ENCODE measurements at regions not wholly inside any gene's neighbourhood (a gene's known extent, or its start where the extent isn't known, plus 50 kb on each side); places are given as distances from the start of the nearest gene placed in this dataset.
A peak's percentile ranks its signal among the peaks of the same experiment; 100 is the strongest.

GRCh38 chr9:131809941-131810344 is 70.1 kb upstream of the RAPGEF1 start:
- no peak for TF ChIP-seq CTCF (conservative IDR thresholded peaks at IDR 0.05)
- H3K9me3 Mint-ChIP-seq: no peaks in the 10 kb centered on the region
- H3K4me1 ChIP-seq (ENCODE audit: control insufficient read depth, insufficient read depth, low read length): no peaks in the 10 kb centered on the region
- DNase-seq: no peak
- no peaks in the 10 kb centered on the region for H3K27me3 Mint-ChIP-seq (ENCODE audit: insufficient read depth)
- no peak overlapping the region for H3K9ac ChIP-seq (ENCODE audit: extremely low read depth, low read length, poor library complexity, severe bottlenecking)
- H3K36me3 Mint-ChIP-seq (ENCODE audit: low read depth): no peaks in the 10 kb centered on the region
- H3K4me3 ChIP-seq (ENCODE audit: low read length): no peak overlapping the region
- H3K4me1 Mint-ChIP-seq: peaks cover 14% of the 10 kb centered on the region
- no peak overlapping the region for H3K27ac Mint-ChIP-seq
- H3K27me3 ChIP-seq (ENCODE audit: control insufficient read depth, insufficient read depth, low read length, poor library complexity, severe bottlenecking): no peaks in the 10 kb centered on the region
- H3K36me3 ChIP-seq (ENCODE audit: control insufficient read depth, insufficient read depth, low read length): no peaks in the 10 kb centered on the region
- WGBS, 2 experiments (ENCODE audit: insufficient coverage in 1 of 2, insufficient read length in 1 of 2): 89 to 90% methylated on average over 8 of the region's 8 CpGs
- no peak overlapping the region for H3K4me3 Mint-ChIP-seq
- H3K27ac ChIP-seq (ENCODE audit: low read depth, low read length): no peak overlapping the region
- no peaks in the 10 kb centered on the region for H3K9me3 ChIP-seq (ENCODE audit: control insufficient read depth, low read length)

GRCh38 chr9:131808291-131808690 is 68.4 kb upstream of the RAPGEF1 start:
- Mint-ChIP-seq H3K36me3 (ENCODE audit: low read depth) (no peaks in the 10 kb centered on the region), H3K4me3 (no peak overlapping the region), H3K4me1 (peaks cover 17% of the 10 kb centered on the region), H3K27ac (no peak overlapping the region), H3K9me3 (no peaks in the 10 kb centered on the region), H3K27me3 (ENCODE audit: insufficient read depth) (peaks cover 2% of the 10 kb centered on the region)
- Histone ChIP-seq H3K27ac (ENCODE audit: low read depth, low read length) (no peak overlapping the region), H3K9me3 (ENCODE audit: control insufficient read depth, low read length) (no peaks in the 10 kb centered on the region), H3K36me3 (ENCODE audit: control insufficient read depth, insufficient read depth, low read length) (no peaks in the 10 kb centered on the region), H3K4me3 (ENCODE audit: low read length) (no peak overlapping the region), H3K27me3 (ENCODE audit: control insufficient read depth, insufficient read depth, low read length, poor library complexity, severe bottlenecking) (no peaks in the 10 kb centered on the region), H3K4me1 (ENCODE audit: control insufficient read depth, insufficient read depth, low read length) (no peaks in the 10 kb centered on the region), H3K9ac (ENCODE audit: extremely low read depth, low read length, poor library complexity, severe bottlenecking) (no peak overlapping the region)
- WGBS, 2 experiments (ENCODE audit: insufficient coverage in 1 of 2, insufficient read length in 1 of 2): 84 to 88% methylated on average over 6 to 7 of the region's 7 CpGs
- DNase-seq: no peak
- no peak for TF ChIP-seq CTCF (conservative IDR thresholded peaks at IDR 0.05)

GRCh38 chr9:131807144-131807983 is 67.5 kb upstream of the RAPGEF1 start:
- H3K9ac ChIP-seq (ENCODE audit: extremely low read depth, low read length, poor library complexity, severe bottlenecking): no peak overlapping the region
- H3K4me3 Mint-ChIP-seq: peak overlapping the region; percentile 47

More at GRCh38 chr9:131807144-131807983, 67.5 kb upstream of the RAPGEF1 start:
- no peaks in the 10 kb centered on the region for H3K36me3 Mint-ChIP-seq (ENCODE audit: low read depth)
- no peaks in the 10 kb centered on the region for H3K9me3 Mint-ChIP-seq
- H3K27ac Mint-ChIP-seq: no peak overlapping the region
- Histone ChIP-seq H3K36me3 (ENCODE audit: control insufficient read depth, insufficient read depth, low read length) (no peaks in the 10 kb centered on the region), H3K9me3 (ENCODE audit: control insufficient read depth, low read length) (no peaks in the 10 kb centered on the region), H3K4me3 (ENCODE audit: low read length) (no peak overlapping the region), H3K4me1 (ENCODE audit: control insufficient read depth, insufficient read depth, low read length) (no peaks in the 10 kb centered on the region), H3K27ac (ENCODE audit: low read depth, low read length) (no peak overlapping the region), H3K27me3 (ENCODE audit: control insufficient read depth, insufficient read depth, low read length, poor library complexity, severe bottlenecking) (no peaks in the 10 kb centered on the region)
- H3K4me1 Mint-ChIP-seq: peaks cover 17% of the 10 kb centered on the region
- no peak for TF ChIP-seq CTCF (conservative IDR thresholded peaks at IDR 0.05)
- H3K27me3 Mint-ChIP-seq (ENCODE audit: insufficient read depth): peaks cover 2% of the 10 kb centered on the region
- WGBS, 2 experiments (ENCODE audit: insufficient coverage in 1 of 2, insufficient read length in 1 of 2): 7 to 21% methylated on average over 8 to 15 of the region's 19 CpGs
- peak; percentile 91 for DNase-seq
